Left lung (tissue), 4 donors: ENCODE measurements at regions not wholly inside any gene's neighbourhood (a gene's known extent, or its start where the extent isn't known, plus 50 kb on each side); places are given as distances from the start of the nearest gene placed in this dataset.
A peak's percentile ranks its signal among the peaks of the same experiment; 100 is the strongest.

ENCODE experiments used
- ATAC-seq: fragments of 200-7000 bp; cut with Tn5 transposase; one replicate; pipeline ENCODE4 v1.9.1; 2020; ENCODE audit warnings: moderate library complexity
- DNase-seq, 4 donors: peaks; one replicate each; pipeline ENCODE4 v3.0.0-alpha.2; 2013 to 2020
- H3K27ac ChIP-seq, 2 donors: fragments of 200-600 bp; sonication (generic) in 1 of 2; one replicate each; pipeline versions ENCODE4 v1.5.0 to v1.8.0; 2020 to 2021
- H3K27me3 ChIP-seq, 2 donors: fragments of 200-600 bp; sonication (generic) in 1 of 2; one replicate each; pipeline versions ENCODE4 v1.5.0 to v1.8.0; 2020 to 2021
- H3K36me3 ChIP-seq, 2 donors: fragments of 200-600 bp; sonication (generic) in 1 of 2; one replicate each; pipeline versions ENCODE4 v1.5.0 to v1.8.0; 2020 to 2021
- H3K4me1 ChIP-seq, 2 donors: fragments of 200-600 bp; one replicate each; pipeline ENCODE4 v1.8.0; 2021
- H3K4me3 ChIP-seq, 2 donors: fragments of 200-600 bp; sonication (generic) in 1 of 2; one replicate each; pipeline versions ENCODE4 v1.5.0 to v1.8.0; 2020 to 2021; ENCODE audit warnings: mild to moderate bottlenecking in 1 of 2
- H3K9me3 ChIP-seq, 2 donors: fragments of 200-600 bp; sonication (generic) in 1 of 2; one replicate each; pipeline versions ENCODE4 v1.5.0 to v1.8.0; 2020 to 2021
- CTCF ChIP-seq, 2 donors: fragments of 200-600 bp; sonication (generic) in 1 of 2; IDR thresholded peaks; one replicate each; pipeline versions ENCODE4 v1.5.0 to v1.8.0; 2021; ENCODE audit warnings: antibody characterized with exemption in 2 of 2
- intact Hi-C, 2 donors: fragments of 100-400 bp; cut with DNase I; formaldehyde crosslinking; loops; one replicate each; pipeline versions ENCODE4 v1.11.2 to v1.14.2; 2022
- donor health status: DM: no; HTN: yes; CAD: no.
- donor health status: DM: no; HTN: no; CAD: no.

GRCh38 chr7:12947465-12947864 is 260.0 kb downstream of the ARL4A start:
- Histone ChIP-seq H3K27me3 (no peaks in the 10 kb centered on the region), H3K4me3 (no peak overlapping the region), H3K4me1 (no peaks in the 10 kb centered on the region), H3K36me3 (no peaks in the 10 kb centered on the region), H3K27ac (no peak overlapping the region), H3K9me3 (no peaks in the 10 kb centered on the region)
- no peak for ATAC-seq
- TF ChIP-seq CTCF (IDR thresholded peaks at IDR 0.05): no peak
- DNase-seq: no peak
- intact Hi-C loops: no loop called here

GRCh38 chr7:12949060-12949931 is 261.9 kb downstream of the ARL4A start:
- no peaks in the 10 kb centered on the region for H3K36me3 ChIP-seq
- no peak overlapping the region for H3K4me3 ChIP-seq
- no peak overlapping the region for H3K27ac ChIP-seq
- H3K27me3 ChIP-seq: no peaks in the 10 kb centered on the region
- no peak for ATAC-seq
- no peak for TF ChIP-seq CTCF (IDR thresholded peaks at IDR 0.05)
- no peaks in the 10 kb centered on the region for H3K9me3 ChIP-seq
- intact Hi-C loops: no loop called here
- no peaks in the 10 kb centered on the region for H3K4me1 ChIP-seq
- no peak for DNase-seq

DNA sequence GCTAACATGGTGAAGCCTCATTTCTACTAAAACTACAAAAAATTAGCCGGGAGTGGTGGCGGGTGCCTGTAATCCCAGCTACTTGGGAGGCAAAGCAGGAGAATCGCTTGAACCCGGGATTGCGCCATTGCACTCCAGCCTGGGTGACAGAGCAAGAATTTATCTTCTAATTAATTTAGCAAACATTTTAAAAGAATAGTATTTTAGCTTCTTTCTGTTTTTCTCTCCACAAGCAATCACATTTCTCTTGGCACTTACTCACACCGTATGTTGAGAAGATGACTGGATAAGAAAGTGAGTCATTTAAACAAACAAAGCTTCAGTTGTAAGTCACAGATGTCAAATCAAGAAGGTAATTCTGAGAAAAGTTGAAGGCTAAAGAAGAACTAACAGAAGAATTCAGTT is 264.0 kb downstream of the ARL4A start:
- TF ChIP-seq CTCF (IDR thresholded peaks at IDR 0.05): no peak
- Histone ChIP-seq H3K36me3 (no peaks in the 10 kb centered on the region), H3K27me3 (no peaks in the 10 kb centered on the region), H3K4me1 (no peaks in the 10 kb centered on the region), H3K9me3 (no peaks in the 10 kb centered on the region), H3K27ac (no peak overlapping the region), H3K4me3 (no peak overlapping the region)
- intact Hi-C loops: no loop called here
- ATAC-seq: peak; percentile 53
- DNase-seq: no peak

- no peaks in the 10 kb centered on the region for H3K4me1 ChIP-seq
- no peak for TF ChIP-seq CTCF (IDR thresholded peaks at IDR 0.05)
- no peak overlapping the region for H3K27ac ChIP-seq
- ATAC-seq: no peak
- H3K36me3 ChIP-seq: no peaks in the 10 kb centered on the region
- H3K27me3 ChIP-seq: no peaks in the 10 kb centered on the region
- intact Hi-C loops: no loop called here
- H3K9me3 ChIP-seq: no peaks in the 10 kb centered on the region
- H3K4me3 ChIP-seq: no peak overlapping the region
- no peak for DNase-seq
These were observed 267.1 kb downstream of the ARL4A start for GRCh38 chr7:12954380-12955033.

DNA sequence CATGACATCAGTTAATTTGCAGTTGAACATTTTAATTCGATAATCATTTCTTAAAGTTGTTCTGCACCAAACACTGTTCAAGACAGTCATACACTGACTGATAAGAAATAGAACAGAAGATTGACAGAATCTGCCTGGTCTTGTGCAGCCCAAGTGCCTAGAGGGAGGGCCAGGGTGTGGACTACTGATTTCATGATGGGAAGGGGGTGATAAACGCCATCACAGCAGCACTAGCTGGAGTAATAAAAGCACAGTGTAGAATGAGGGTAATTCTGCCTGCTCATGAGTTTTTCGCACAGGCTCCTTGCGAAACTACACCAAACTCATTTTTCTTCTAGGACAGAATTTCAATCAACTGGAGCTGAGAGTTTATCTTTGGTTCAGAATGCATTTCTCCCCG is 270.1 kb downstream of the ARL4A start:
- Histone ChIP-seq H3K4me1 (no peaks in the 10 kb centered on the region), H3K27ac (no peak overlapping the region), H3K9me3 (no peaks in the 10 kb centered on the region), H3K4me3 (no peak overlapping the region), H3K27me3 (no peaks in the 10 kb centered on the region), H3K36me3 (no peaks in the 10 kb centered on the region)
- no peak for ATAC-seq
- DNase-seq: no peak
- no peak for TF ChIP-seq CTCF (IDR thresholded peaks at IDR 0.05)
- intact Hi-C loops: no loop called here
